Heart right ventricle (tissue), 16 donors: ENCODE measurements at regions not wholly inside any gene's neighbourhood (a gene's known extent, or its start where the extent isn't known, plus 50 kb on each side); places are given as distances from the start of the nearest gene placed in this dataset.

ENCODE experiments used
- ATAC-seq, 8 donors: fragments of 200-7000 bp; cut with Tn5 transposase; one replicate each; pipeline ENCODE4 v1.9.1; 2020; ENCODE audit warnings: mild to moderate bottlenecking in 8 of 8, moderate library complexity in 8 of 8, moderate number of reproducible peaks in 1 of 8
- DNase-seq, 2 donors: peaks; one replicate each; pipeline ENCODE4 v3.0.0-alpha.2; 2020
- H3K27ac ChIP-seq, 10 donors: fragments of 200-600 bp; sonication (generic) in 2 of 10; one replicate each; pipeline versions ENCODE4 v1.5.0 to v1.8.0; 2020 to 2022; ENCODE audit warnings: mild to moderate bottlenecking in 3 of 10
- H3K27me3 ChIP-seq, 7 donors: fragments of 200-600 bp; one replicate each; pipeline ENCODE4 v1.8.0; 2021 to 2022; ENCODE audit warnings: mild to moderate bottlenecking in 2 of 7
- H3K36me3 ChIP-seq, 9 donors: fragments of 200-600 bp; sonication (generic) in 1 of 9; one replicate each; pipeline versions ENCODE4 v1.5.0 to v1.8.0; 2020 to 2022; ENCODE audit warnings: mild to moderate bottlenecking in 2 of 9
- H3K4me1 ChIP-seq, 9 donors: fragments of 200-600 bp; sonication (generic) in 1 of 9; one replicate each; pipeline versions ENCODE4 v1.5.0 to v1.8.0; 2020 to 2022; ENCODE audit warnings: mild to moderate bottlenecking in 4 of 9
- H3K4me3 ChIP-seq, 10 donors: fragments of 200-600 bp; sonication (generic) in 2 of 10; one replicate each; pipeline versions ENCODE4 v1.5.0 to v1.8.0; 2020 to 2022; ENCODE audit warnings: mild to moderate bottlenecking in 7 of 10, moderate library complexity in 2 of 10
- H3K9me3 ChIP-seq, 11 donors: fragments of 200-600 bp in 10 of 11; sonication (generic) in 2 of 11; one replicate each; pipeline versions ENCODE4 v1.5.0 to v1.8.0; 2013 to 2022; ENCODE audit warnings: mild to moderate bottlenecking in 2 of 11, control low read depth in 1 of 11, moderate library complexity in 1 of 11
- WGBS, 2 donors: extraction: QIAGEN DNeasy Blood & Tissue Kit; methylation state at CpG; one replicate each; pipeline ENCODE4 v1.1.7; 2013; ENCODE audit warnings: inconsistent platforms in 1 of 2; 5-methylcytosine and 5-hydroxymethylcytosine counted together
- intact Hi-C, 10 donors: fragments of 100-400 bp; cut with DNase I; formaldehyde crosslinking; loops; one replicate each; pipeline versions ENCODE4 v1.11.1 to v1.14.2; 2022
- TF ChIP-seq, protein P1 (sequence below), 9 donors: fragments of 200-600 bp; sonication (generic) in 2 of 9; IDR thresholded peaks; one replicate each; pipeline versions ENCODE4 v1.5.0 to v1.8.0; 2021 to 2022; ENCODE audit warnings: antibody characterized with exemption in 9 of 9, mild to moderate bottlenecking in 5 of 9, moderate library complexity in 1 of 9
- donor health status: Arrhythmogenic right ventricular cardiomyopathy.
- donor health status: ischemic (EF 13 %, LVEDD 7.1; RV severe dilation, severe dysfunction).
- donor health status: healthy with polysubstance abuse.
- donor health status: DM: no; HTN: yes; CAD: no.
- donor health status: DM: no; HTN: no; CAD: no.
- donor health status: ischemic (EF 25% LVEDD 6.9; RV normal size, moderate dysfunction).
- donor health status: ischemic (EF 25% LVEDD 5.7; RV mildly dilated, moderate dysfunction).
- donor health status: healthy.
- donor health status: DM: yes; HTN: yes; CAD: no.
- donor health status: Ischemic cardiomyopathy.
- donor health status: ischemic (EF 35%, LVEDD 5.7; RV mildly dilated, moderate dysfunction).
- donor health status: nonischemic (EF 11% LVEDD 7.7; RV severe dilation, severe dysfunction).
- donor health status: DM: yes; HTN: yes; CAD: no.
- donor health status: PGD.
- donor health status: ischemic (EF 29% LVEDD 5.4; RV normal size, mild dysfunction).
- donor health status: nonischemic (EF 23%, LVEDD 6.1; RV moderate dilation, normal function).

GRCh38 chr9:85428230-85428629 lies 313.5 kb downstream of the AGTPBP1 start:
- no peak overlapping the region for H3K27ac ChIP-seq
- peaks cover 0 to 28% (median 11%) of the 10 kb centered on the region in 9 donors for H3K4me1 ChIP-seq
- H3K9me3 ChIP-seq, result no peaks in the 10 kb centered on the region
- ATAC-seq, result no peak
- DNase-seq, result no peak
- H3K4me3 ChIP-seq, result no peak overlapping the region
- WGBS, 2 donors, result 71 to 73% methylated on average over 6 of the region's 6 CpGs
- intact Hi-C loops, result loop anchor here in 1 of 10 donors (5.0 kb wide), 1 partner anchor 179 kb away; no protein-coding TSS in a partner anchor
- H3K27me3 ChIP-seq, result peaks cover 0 to 12% (median 0%) of the 10 kb centered on the region in 7 donors
- TF ChIP-seq, protein P1, sequence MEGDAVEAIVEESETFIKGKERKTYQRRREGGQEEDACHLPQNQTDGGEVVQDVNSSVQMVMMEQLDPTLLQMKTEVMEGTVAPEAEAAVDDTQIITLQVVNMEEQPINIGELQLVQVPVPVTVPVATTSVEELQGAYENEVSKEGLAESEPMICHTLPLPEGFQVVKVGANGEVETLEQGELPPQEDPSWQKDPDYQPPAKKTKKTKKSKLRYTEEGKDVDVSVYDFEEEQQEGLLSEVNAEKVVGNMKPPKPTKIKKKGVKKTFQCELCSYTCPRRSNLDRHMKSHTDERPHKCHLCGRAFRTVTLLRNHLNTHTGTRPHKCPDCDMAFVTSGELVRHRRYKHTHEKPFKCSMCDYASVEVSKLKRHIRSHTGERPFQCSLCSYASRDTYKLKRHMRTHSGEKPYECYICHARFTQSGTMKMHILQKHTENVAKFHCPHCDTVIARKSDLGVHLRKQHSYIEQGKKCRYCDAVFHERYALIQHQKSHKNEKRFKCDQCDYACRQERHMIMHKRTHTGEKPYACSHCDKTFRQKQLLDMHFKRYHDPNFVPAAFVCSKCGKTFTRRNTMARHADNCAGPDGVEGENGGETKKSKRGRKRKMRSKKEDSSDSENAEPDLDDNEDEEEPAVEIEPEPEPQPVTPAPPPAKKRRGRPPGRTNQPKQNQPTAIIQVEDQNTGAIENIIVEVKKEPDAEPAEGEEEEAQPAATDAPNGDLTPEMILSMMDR (IDR thresholded peaks at IDR 0.05), result no peak
- no peaks in the 10 kb centered on the region for H3K36me3 ChIP-seq

DNA sequence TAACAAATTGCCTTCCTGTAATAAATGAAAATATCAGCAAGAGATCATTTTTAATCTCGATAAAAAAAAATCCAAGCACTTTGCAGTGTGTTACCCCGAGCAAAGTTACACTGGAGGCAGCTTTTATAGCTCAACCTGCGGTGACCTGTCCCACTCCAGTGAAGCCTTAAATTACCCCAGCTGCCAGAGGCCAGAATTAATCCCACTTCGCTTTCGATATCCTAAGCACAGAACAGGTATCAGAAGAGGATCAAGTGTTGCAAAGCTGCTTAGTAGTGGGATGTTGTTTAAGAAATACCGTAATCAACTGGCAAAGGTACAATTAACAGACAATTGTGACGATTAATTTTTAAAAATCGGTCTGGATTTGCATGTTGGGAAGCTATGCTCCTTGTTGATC lies 314.0 kb downstream of the AGTPBP1 start:
- H3K27me3 ChIP-seq, result peaks cover 0 to 12% (median 0%) of the 10 kb centered on the region in 7 donors
- H3K4me1 ChIP-seq, result peaks cover 0 to 28% (median 11%) of the 10 kb centered on the region in 9 donors
- H3K36me3 ChIP-seq, result no peaks in the 10 kb centered on the region
- ATAC-seq (no peak), DNase-seq (no peak)
- 88 to 95% methylated on average over 8 of the region's 8 CpGs for WGBS, 2 donors
- TF ChIP-seq, protein P1 (IDR thresholded peaks at IDR 0.05), result no peak
- intact Hi-C loops, result loop anchor here in 1 of 10 donors (5.0 kb wide), 1 partner anchor 180 kb away; no protein-coding TSS in a partner anchor
- peaks cover 0 to 4% (median 0%) of the 10 kb centered on the region in 11 donors for H3K9me3 ChIP-seq
- no peak overlapping the region for H3K4me3 ChIP-seq
- no peak overlapping the region for H3K27ac ChIP-seq

GRCh38 chr9:85425153-85425611 lies 316.6 kb downstream of the AGTPBP1 start:
- H3K4me1 ChIP-seq, result peaks cover 0 to 10% (median 0%) of the 10 kb centered on the region in 9 donors
- DNase-seq (peak; percentile 41 to 47), ATAC-seq (peak in 6 of 8 donors; percentile 17 to 76 (median 51))
- H3K36me3 ChIP-seq, result no peaks in the 10 kb centered on the region
- intact Hi-C loops, result loop anchor here in 1 of 10 donors (5.0 kb wide), 1 partner anchor 182 kb away; no protein-coding TSS in a partner anchor
- no peak overlapping the region for H3K27ac ChIP-seq
- no peak overlapping the region for H3K4me3 ChIP-seq
- peaks cover 0 to 11% (median 0%) of the 10 kb centered on the region in 7 donors for H3K27me3 ChIP-seq
- 13 to 16% methylated on average over 15 of the region's 15 CpGs for WGBS, 2 donors
- TF ChIP-seq, protein P1 (IDR thresholded peaks at IDR 0.05), result peak; percentile 39 to 72 (median 61)
- peaks cover 0 to 8% (median 0%) of the 10 kb centered on the region in 11 donors for H3K9me3 ChIP-seq

GRCh38 chr9:85423422-85423821 lies 318.3 kb downstream of the AGTPBP1 start:
- peaks cover 0 to 8% (median 0%) of the 10 kb centered on the region in 11 donors for H3K9me3 ChIP-seq
- no peaks in the 10 kb centered on the region for H3K36me3 ChIP-seq
- WGBS, 2 donors, result 94 to 97% methylated on average over 1 of the region's 1 CpG
- H3K27me3 ChIP-seq, result peaks cover 0 to 11% (median 0%) of the 10 kb centered on the region in 7 donors
- TF ChIP-seq, protein P1 (IDR thresholded peaks at IDR 0.05), result no peak
- DNase-seq, result no peak
- ATAC-seq, result no peak
- intact Hi-C loops, result no loop called here
- H3K27ac ChIP-seq, result no peak overlapping the region
- H3K4me3 ChIP-seq, result no peak overlapping the region
- peaks cover 0 to 7% (median 0%) of the 10 kb centered on the region in 9 donors for H3K4me1 ChIP-seq
